CD4-positive, alpha-beta T cell (primary cell): ENCODE measurements at regions not wholly inside any gene's neighbourhood (a gene's known extent, or its start where the extent isn't known, plus 50 kb on each side); places are given as distances from the start of the nearest gene placed in this dataset.

Experiments used
- ATAC-seq: fragments of 200-7000 bp; cut with Tn5 transposase; one replicate; pipeline ENCODE4 v1.10.0; 2022; ENCODE audit warnings: mild to moderate bottlenecking; ENCODE audit not compliant: poor library complexity
- CTCF ChIA-PET: fragments of 350-600 bp; sonication (Branson Sonifier 250); formaldehyde crosslinking; loops from one replicate; lab custom pipeline; 2021; ENCODE audit warnings: antibody characterized with exemption, inconsistent platforms; lab: Charles Lee
- POLR2A ChIA-PET: fragments of 350-600 bp; sonication (Branson Sonifier 250); formaldehyde crosslinking; loops from one replicate; lab custom pipeline; 2021; ENCODE audit warnings: antibody characterized with exemption, inconsistent platforms; lab: Charles Lee
- DNase-seq, 14 experiments: peaks; one replicate each; pipeline ENCODE4 v3.0.0-alpha.2; 2013 to 2020; ENCODE audit warnings: mixed read lengths in 2 of 14
- H3K27ac ChIP-seq, 2 donors: one replicate each; pipeline versions ENCODE4 v1.5.1 to v1.7.0; 2013; ENCODE audit warnings: low read length in 2 of 2, low read depth in 1 of 2, mild to moderate bottlenecking in 1 of 2
- H3K27me3 ChIP-seq, 2 experiments: 1 replicate in 1 of 2; 2 replicates in 1 of 2; pipeline versions ENCODE4 v1.6.1 to v1.7.0; 2013; ENCODE audit warnings: low read length in 2 of 2, control low read depth in 1 of 2, mild to moderate bottlenecking in 1 of 2, moderate library complexity in 1 of 2; ENCODE audit not compliant: insufficient read depth in 2 of 2, control insufficient read depth in 1 of 2
- H3K36me3 ChIP-seq: one replicate; pipeline ENCODE4 v1.6.1; 2013; ENCODE audit warnings: low read length, control low read depth; ENCODE audit not compliant: insufficient read depth
- H3K4me1 ChIP-seq: one replicate; pipeline ENCODE4 v1.6.1; 2013; ENCODE audit warnings: low read length, control low read depth; ENCODE audit not compliant: insufficient read depth
- H3K4me3 ChIP-seq: one replicate; pipeline ENCODE4 v1.5.1; 2013; ENCODE audit warnings: mild to moderate bottlenecking, low read length, moderate library complexity
- H3K9me3 ChIP-seq, 2 experiments: 1 replicate in 1 of 2; 2 replicates in 1 of 2; pipeline versions ENCODE4 v1.6.1 to v1.7.0; 2013; ENCODE audit warnings: low read length in 2 of 2, mild to moderate bottlenecking in 2 of 2, control low read depth in 1 of 2, moderate library complexity in 1 of 2; ENCODE audit not compliant: control insufficient read depth in 1 of 2, insufficient read depth in 1 of 2
- H3K27ac Mint-ChIP-seq: one replicate; pipeline ENCODE4 v1.8.0; 2020; ENCODE audit warnings: mixed read lengths
- H3K27me3 Mint-ChIP-seq: one replicate; pipeline ENCODE4 v1.8.0; 2021; ENCODE audit warnings: mixed read lengths
- H3K36me3 Mint-ChIP-seq: one replicate; pipeline ENCODE4 v1.8.0; 2021; ENCODE audit warnings: low read depth, mixed read lengths
- H3K4me1 Mint-ChIP-seq: one replicate; pipeline ENCODE4 v1.8.0; 2021; ENCODE audit warnings: low read depth, mixed read lengths
- H3K4me3 Mint-ChIP-seq: one replicate; pipeline ENCODE4 v1.8.0; 2020; ENCODE audit warnings: mild to moderate bottlenecking, mixed read lengths
- H3K9me3 Mint-ChIP-seq: one replicate; pipeline ENCODE4 v1.8.0; 2020; ENCODE audit warnings: mixed read lengths
- CTCF ChIP-seq: fragments of 200-600 bp; IDR thresholded peaks from one replicate; pipeline ENCODE4 v1.8.0; 2022; ENCODE audit warnings: antibody characterized with exemption, mild to moderate bottlenecking
- intact Hi-C, 2 experiments: fragments of 100-400 bp; cut with DNase I in 1 of 2; cut with micrococcal nuclease in 1 of 2; formaldehyde crosslinking; loops; one replicate each; pipeline versions ENCODE4 v1.15.1 to v1.9.0; 2023 to 2025; cut with DNase I, micrococcal nuclease

- Histone ChIP-seq H3K4me1 (no peaks in the 10 kb centered on the region), H3K27me3 (no peaks in the 10 kb centered on the region), H3K4me3 (no peak overlapping the region), H3K36me3 (no peaks in the 10 kb centered on the region), H3K27ac (no peak overlapping the region), H3K9me3 (no peaks in the 10 kb centered on the region)
- Mint-ChIP-seq H3K36me3 (no peaks in the 10 kb centered on the region), H3K27me3 (no peaks in the 10 kb centered on the region), H3K9me3 (peaks cover 2% of the 10 kb centered on the region), H3K4me3 (no peak overlapping the region), H3K4me1 (no peaks in the 10 kb centered on the region), H3K27ac (no peak overlapping the region)
- no peak for TF ChIP-seq CTCF
- intact Hi-C loops: no loop called here
- POLR2A ChIA-PET: no interaction called here
- no peak for DNase-seq
- CTCF ChIA-PET: interaction anchor here (1.4 kb wide), 1 partner anchor 15 kb away, joined by 4 read pairs; no protein-coding TSS in a partner anchor
- ATAC-seq: no peak
These were observed 989.8 kb upstream of the B3GALT2 start for GRCh38 chr1:194176212-194176611.

- no peak for DNase-seq
- H3K9me3 ChIP-seq: no peaks in the 10 kb centered on the region
- H3K36me3 ChIP-seq: no peaks in the 10 kb centered on the region
- H3K4me3 ChIP-seq: no peak overlapping the region
- TF ChIP-seq CTCF: no peak
- ChIA-PET POLR2A (interaction anchor here (0.6 kb wide), 1 partner anchor 426 kb away, joined by 3 read pairs; no protein-coding TSS in a partner anchor), CTCF (interaction anchor here (1.4 kb wide), 1 partner anchor 14 kb away, joined by 4 read pairs; no protein-coding TSS in a partner anchor)
- H3K27me3 ChIP-seq: no peaks in the 10 kb centered on the region
- intact Hi-C loops: no loop called here
- ATAC-seq: no peak
- Mint-ChIP-seq H3K36me3 (no peaks in the 10 kb centered on the region), H3K4me1 (no peaks in the 10 kb centered on the region), H3K27me3 (no peaks in the 10 kb centered on the region), H3K9me3 (peaks cover 2% of the 10 kb centered on the region), H3K4me3 (no peak overlapping the region), H3K27ac (no peak overlapping the region)
- H3K4me1 ChIP-seq: no peaks in the 10 kb centered on the region
- no peak overlapping the region for H3K27ac ChIP-seq
These were observed 988.8 kb upstream of the B3GALT2 start for GRCh38 chr1:194175251-194175650.

- Mint-ChIP-seq H3K27me3 (no peaks in the 10 kb centered on the region), H3K4me1 (no peaks in the 10 kb centered on the region), H3K9me3 (peaks cover 2% of the 10 kb centered on the region), H3K4me3 (no peak overlapping the region), H3K27ac (no peak overlapping the region), H3K36me3 (no peaks in the 10 kb centered on the region)
- H3K27me3 ChIP-seq: no peaks in the 10 kb centered on the region
- POLR2A ChIA-PET: no interaction called here
- CTCF ChIA-PET: no interaction called here
- no peaks in the 10 kb centered on the region for H3K4me1 ChIP-seq
- H3K36me3 ChIP-seq: no peaks in the 10 kb centered on the region
- no peaks in the 10 kb centered on the region for H3K9me3 ChIP-seq
- DNase-seq: no peak
- no peak overlapping the region for H3K27ac ChIP-seq
- TF ChIP-seq CTCF: no peak
- intact Hi-C loops: no loop called here
- no peak overlapping the region for H3K4me3 ChIP-seq
- no peak for ATAC-seq
These were observed 988.1 kb upstream of the B3GALT2 start for GRCh38 chr1:194174528-194174927.
